HepG2 (cell line): ENCODE measurements at regions not wholly inside any gene's neighbourhood (a gene's known extent, or its start where the extent isn't known, plus 50 kb on each side); places are given as distances from the start of the nearest gene placed in this dataset.

Source experiments
- ATAC-seq: fragments of 200-7000 bp; cut with Tn5 transposase; 3 replicates; pipeline ENCODE4 v1.9.1; 2020; ENCODE audit warnings: mild to moderate bottlenecking, moderate library complexity
- BruUV-seq: library from RNA; stranded (reverse); fragments of 400-500 nt; replicated peaks from 2 replicates; lab custom pipeline; 2021; lab: Mats Ljungman, UMichigan
- CTCF ChIA-PET: fragments of 300-600 bp; formaldehyde crosslinking; extraction: SDS; loops from one replicate; lab custom pipeline; 2021; ENCODE audit warnings: low total read pairs, inconsistent platforms, low intra/inter-chr PET ratio; lab: Yijun Ruan, JAX
- POLR2A ChIA-PET: fragments of 350-600 bp; sonication (Branson Sonifier 250); formaldehyde crosslinking; loops from one replicate; lab custom pipeline; 2020; ENCODE audit warnings: antibody characterized with exemption, inconsistent platforms; lab: Yijun Ruan, JAX
- DNase-seq: peaks from one replicate; pipeline ENCODE4 v3.0.0-alpha.2; 2015; ENCODE audit warnings: low spot score
- FAIRE-seq: peaks from 3 replicates; lab custom pipeline; 2011; peaks lifted over from hg19 to GRCh38; lab: Jason Lieb, UNC
- H2AFZ ChIP-seq: one replicate; pipeline ENCODE4 v1.6.1; 2011; ENCODE audit warnings: low read length, inconsistent platforms
- H3K27ac ChIP-seq: fragments of 300-600 bp; 3 replicates; pipeline ENCODE4 v1.8.0; 2011; ENCODE audit warnings: mixed run types, mild to moderate bottlenecking, mixed read lengths, low read length, inconsistent platforms; ENCODE audit not compliant: insufficient read depth; ENCODE audit errors: extremely low read length
- H3K27me3 ChIP-seq, 2 experiments: fragments of 200-600 bp in 1 of 2; 2 replicates in 1 of 2; 3 replicates in 1 of 2; pipeline versions ENCODE4 v1.6.0 to v1.8.0; 2011; ENCODE audit warnings: low read length in 2 of 2, mild to moderate bottlenecking in 2 of 2, moderate library complexity in 2 of 2, inconsistent platforms in 1 of 2; ENCODE audit not compliant: insufficient read depth in 2 of 2, control insufficient read depth in 1 of 2
- H3K36me3 ChIP-seq, 2 experiments: fragments of 200-600 bp in 1 of 2; replicated peaks in 1 of 2; 2 replicates in 1 of 2; 3 replicates in 1 of 2; pipeline versions ENCODE4 v1.5.1 to v1.8.0; 2011; ENCODE audit warnings: low read length in 2 of 2, inconsistent platforms in 1 of 2; ENCODE audit not compliant: insufficient read depth in 2 of 2, control insufficient read depth in 1 of 2
- H3K4me1 ChIP-seq: 2 replicates; pipeline ENCODE4 v1.5.1; 2012; ENCODE audit warnings: low read length, inconsistent platforms; ENCODE audit not compliant: insufficient read depth
- H3K4me2 ChIP-seq: 2 replicates; pipeline ENCODE4 v1.6.0; 2011; ENCODE audit warnings: low read depth, low read length, inconsistent platforms
- H3K4me3 ChIP-seq, 3 experiments: fragments of 200-600 bp in 1 of 3; sonication (generic), shearing (Covaris generic) in 1 of 3; replicated peaks in 1 of 3; 2 replicates each; pipeline ENCODE4 v1.5.1; 2011 to 2016; ENCODE audit warnings: low read length in 3 of 3, inconsistent platforms in 2 of 3, low read depth in 2 of 3, mild to moderate bottlenecking in 2 of 3, control low read depth in 1 of 3, mixed read lengths in 1 of 3; ENCODE audit not compliant: insufficient read depth in 1 of 3
- H3K79me2 ChIP-seq: one replicate; pipeline ENCODE4 v1.6.1; 2011; ENCODE audit warnings: low read length, inconsistent platforms; ENCODE audit not compliant: insufficient read depth
- H3K9ac ChIP-seq: 2 replicates; pipeline ENCODE4 v1.6.0; 2011; ENCODE audit warnings: mild to moderate bottlenecking, low read depth, low read length, inconsistent platforms; ENCODE audit not compliant: insufficient read depth
- H3K9me3 ChIP-seq: 2 replicates; pipeline ENCODE4 v1.5.1; 2012; ENCODE audit warnings: mild to moderate bottlenecking, low read length
- H4K20me1 ChIP-seq: 2 replicates; pipeline ENCODE4 v1.6.0; 2011; ENCODE audit warnings: inconsistent platforms, mild to moderate bottlenecking, low read length, moderate library complexity; ENCODE audit not compliant: insufficient read depth
- ARHGAP35 ChIP-seq: sonication (generic); formaldehyde crosslinking; IDR thresholded peaks from 2 replicates; pipeline ENCODE4 v1.9.0; 2022; ENCODE audit warnings: mild to moderate bottlenecking, inconsistent platforms, moderate library complexity, missing genetic modification reagents, borderline replicate concordance
- CENPT ChIP-seq: sonication (generic); formaldehyde crosslinking; IDR thresholded peaks from 2 replicates; pipeline ENCODE4 v1.8.0; 2022; ENCODE audit warnings: low read depth, mild to moderate bottlenecking, moderate library complexity, missing genetic modification reagents
- CREB3 ChIP-seq: sonication (generic); formaldehyde crosslinking; IDR thresholded peaks from 2 replicates; pipeline ENCODE4 v1.5.0; 2020; ENCODE audit warnings: missing genetic modification reagents
- GATAD2A ChIP-seq: IDR thresholded peaks from 2 replicates; pipeline ENCODE4 v1.6.1; 2016
- KDM5B ChIP-seq: sonication (generic); formaldehyde crosslinking; IDR thresholded peaks from 2 replicates; pipeline ENCODE4 v1.4.0; 2020; ENCODE audit warnings: missing genetic modification reagents, mild to moderate bottlenecking, borderline replicate concordance
- PATZ1 ChIP-seq: sonication (generic); formaldehyde crosslinking; IDR thresholded peaks from 2 replicates; pipeline ENCODE4 v1.4.0; 2020; ENCODE audit warnings: missing genetic modification reagents
- POLR2A ChIP-seq, 2 experiments: IDR thresholded peaks; 2 replicates each; pipeline ENCODE4 v1.6.1; 2011; ENCODE audit warnings: low read depth in 2 of 2, low read length in 2 of 2, mild to moderate bottlenecking in 1 of 2, moderate library complexity in 1 of 2; ENCODE audit not compliant: insufficient read depth in 1 of 2
- UBTF ChIP-seq: sonication (generic); formaldehyde crosslinking; IDR thresholded peaks from 2 replicates; pipeline ENCODE4 v1.4.0; 2020; ENCODE audit warnings: mild to moderate bottlenecking, missing genetic modification reagents
- YEATS4 ChIP-seq: sonication (generic); formaldehyde crosslinking; IDR thresholded peaks from 2 replicates; pipeline ENCODE4 v1.4.0; 2020; ENCODE audit warnings: missing genetic modification reagents, borderline replicate concordance
- ZMAT3 ChIP-seq: sonication (generic); formaldehyde crosslinking; conservative IDR thresholded peaks from 2 replicates; pipeline ENCODE4 v1.7.0; 2021; ENCODE audit warnings: missing genetic modification reagents
- ZNF362 ChIP-seq: sonication (generic); formaldehyde crosslinking; IDR thresholded peaks from 2 replicates; pipeline ENCODE4 v1.4.0; 2020; ENCODE audit warnings: missing genetic modification reagents, mild to moderate bottlenecking, borderline replicate concordance
- ZNF460 ChIP-seq: sonication (generic); formaldehyde crosslinking; IDR thresholded peaks from 2 replicates; pipeline ENCODE4 v1.5.1; 2020; ENCODE audit warnings: missing genetic modification reagents, mild to moderate bottlenecking, borderline replicate concordance
- ZNF703 ChIP-seq: sonication (generic); formaldehyde crosslinking; IDR thresholded peaks from 2 replicates; pipeline ENCODE4 v1.5.1; 2020; ENCODE audit warnings: missing genetic modification reagents, mild to moderate bottlenecking, moderate library complexity, borderline replicate concordance
- WGBS: methylation state at CpG from one replicate; pipeline ENCODE4 v1.1.6; 2017; ENCODE audit warnings: low lambda C conversion rate; 5-methylcytosine and 5-hydroxymethylcytosine counted together
- in situ Hi-C: cut with HindIII; loops from 2 replicates; pipeline ENCODE4 v1.10.0; 2017; ENCODE audit warnings: low pct_unique_long_range_greater_than_20kb; ENCODE audit not compliant: extremely low pct_ligation_motif_present
- intact Hi-C: fragments of 100-400 bp; cut with micrococcal nuclease; formaldehyde crosslinking; loops from one replicate; pipeline ENCODE4 v1.10.0; 2022; ENCODE audit not compliant: unreplicated experiment

- Histone ChIP-seq H3K4me2 (no peak overlapping the region), H3K4me1 (no peaks in the 10 kb centered on the region), H3K9me3 (peaks cover 20% of the 10 kb centered on the region), H4K20me1 (no peaks in the 10 kb centered on the region), H2AFZ (no peak overlapping the region), H3K4me3 (no peak overlapping the region), H3K36me3 (no peaks in the 10 kb centered on the region), H3K79me2 (no peaks in the 10 kb centered on the region), H3K27ac (no peak overlapping the region), H3K9ac (no peak overlapping the region), H3K27me3 (no peaks in the 10 kb centered on the region)
- WGBS = 18% methylated on average over 2 of the region's 2 CpGs
- ATAC-seq = no peak
- intact Hi-C loops = no loop called here
- no peak for TF ChIP-seq POLR2A (IDR thresholded peaks at IDR 0.05; ENCODE audit: insufficient read depth in 1 of 2, low read depth in 2 of 2, low read length in 2 of 2)
- no peak for TF ChIP-seq ARHGAP35 (CRISPR knock-in tag)
- BruUV-seq = no TSS peak
- in situ Hi-C loops = no loop called here
- no peak for DNase-seq
- POLR2A ChIA-PET = no interaction called here
- FAIRE-seq = no peak
- CTCF ChIA-PET = no interaction called here
Observed at GRCh38 chr10:9163699-9164098, 1109.2 kb downstream of the GATA3 start.

GRCh38 chr10:9166770-9167169, 1112.3 kb downstream of the GATA3 start:
- CTCF ChIA-PET = no interaction called here
- ATAC-seq (no peak), FAIRE-seq (no peak), DNase-seq (no peak)
- Histone ChIP-seq H3K9ac (no peak overlapping the region), H3K79me2 (no peaks in the 10 kb centered on the region), H3K27me3 (no peaks in the 10 kb centered on the region), H4K20me1 (no peaks in the 10 kb centered on the region), H3K27ac (no peak overlapping the region), H3K4me1 (no peaks in the 10 kb centered on the region), H3K4me3 (no peak overlapping the region), H3K36me3 (no peaks in the 10 kb centered on the region), H2AFZ (no peak overlapping the region), H3K4me2 (no peak overlapping the region), H3K9me3 (no peaks in the 10 kb centered on the region)
- no TSS peak for BruUV-seq
- under 1% methylated on average over 4 of the region's 4 CpGs for WGBS
- intact Hi-C loops = no loop called here
- POLR2A ChIA-PET = no interaction called here
- in situ Hi-C loops = no loop called here
- TF ChIP-seq CENPT (CRISPR knock-in tag) (no peak), GATAD2A (no peak), ZMAT3 (CRISPR knock-in tag) (no peak), YEATS4 (CRISPR knock-in tag) (no peak), UBTF (CRISPR knock-in tag) (no peak), ZNF703 (CRISPR knock-in tag) (no peak), PATZ1 (no peak), ZNF362 (CRISPR knock-in tag) (no peak), KDM5B (CRISPR knock-in tag) (no peak), ZNF460 (no peak), CREB3 (CRISPR knock-in tag) (no peak)
